HFFc6 (cell line): ENCODE measurements at regions not wholly inside any gene's neighbourhood (a gene's known extent, or its start where the extent isn't known, plus 50 kb on each side); places are given as distances from the start of the nearest gene placed in this dataset.

ENCODE experiments used
- DNase-seq: peaks from one replicate; pipeline ENCODE4 v3.0.0-alpha.2; 2018
- H3K27ac Mint-ChIP-seq: 2 replicates; pipeline ENCODE4 v1.8.0; 2020; ENCODE audit warnings: mild to moderate bottlenecking, mixed read lengths
- H3K27me3 Mint-ChIP-seq: 2 replicates; pipeline ENCODE4 v1.8.0; 2021; ENCODE audit warnings: mild to moderate bottlenecking, moderate library complexity, mixed read lengths; ENCODE audit not compliant: insufficient read depth
- H3K36me3 Mint-ChIP-seq: 2 replicates; pipeline ENCODE4 v1.8.0; 2021; ENCODE audit warnings: low read depth, mixed read lengths
- H3K4me1 Mint-ChIP-seq: 2 replicates; pipeline ENCODE4 v1.8.0; 2020; ENCODE audit warnings: low read depth, mixed read lengths
- H3K4me3 Mint-ChIP-seq: 2 replicates; pipeline ENCODE4 v1.8.0; 2020; ENCODE audit warnings: mild to moderate bottlenecking, moderate library complexity, mixed read lengths
- H3K9me3 Mint-ChIP-seq: 2 replicates; pipeline ENCODE4 v1.8.0; 2020; ENCODE audit warnings: mild to moderate bottlenecking, mixed read lengths
- TF ChIP-seq, protein P1 (sequence below): fragments of 200-600 bp; sonication (generic); IDR thresholded peaks from 2 replicates; pipeline ENCODE4 v1.5.0; 2021; ENCODE audit warnings: antibody characterized with exemption, mild to moderate bottlenecking

DNA sequence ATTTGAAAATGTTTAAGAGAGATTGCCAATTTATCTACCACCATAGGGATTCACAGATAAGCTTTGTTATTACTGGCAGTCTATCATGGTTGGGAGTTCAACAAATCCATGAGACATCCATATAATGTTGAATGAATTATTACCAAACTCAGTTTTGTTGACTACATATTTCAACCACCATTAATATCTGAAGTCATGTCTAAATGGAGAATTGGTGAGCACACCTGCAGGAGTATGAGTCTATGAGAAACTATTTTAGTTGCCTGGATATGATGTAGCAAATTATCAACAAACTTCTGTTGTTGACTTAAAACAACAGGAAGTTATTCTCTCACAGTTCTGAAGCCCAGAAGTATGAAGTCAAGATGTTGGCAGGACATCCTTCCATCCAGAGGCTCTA lies 126.8 kb upstream of the FBXL7 start:
- TF ChIP-seq, protein P1, sequence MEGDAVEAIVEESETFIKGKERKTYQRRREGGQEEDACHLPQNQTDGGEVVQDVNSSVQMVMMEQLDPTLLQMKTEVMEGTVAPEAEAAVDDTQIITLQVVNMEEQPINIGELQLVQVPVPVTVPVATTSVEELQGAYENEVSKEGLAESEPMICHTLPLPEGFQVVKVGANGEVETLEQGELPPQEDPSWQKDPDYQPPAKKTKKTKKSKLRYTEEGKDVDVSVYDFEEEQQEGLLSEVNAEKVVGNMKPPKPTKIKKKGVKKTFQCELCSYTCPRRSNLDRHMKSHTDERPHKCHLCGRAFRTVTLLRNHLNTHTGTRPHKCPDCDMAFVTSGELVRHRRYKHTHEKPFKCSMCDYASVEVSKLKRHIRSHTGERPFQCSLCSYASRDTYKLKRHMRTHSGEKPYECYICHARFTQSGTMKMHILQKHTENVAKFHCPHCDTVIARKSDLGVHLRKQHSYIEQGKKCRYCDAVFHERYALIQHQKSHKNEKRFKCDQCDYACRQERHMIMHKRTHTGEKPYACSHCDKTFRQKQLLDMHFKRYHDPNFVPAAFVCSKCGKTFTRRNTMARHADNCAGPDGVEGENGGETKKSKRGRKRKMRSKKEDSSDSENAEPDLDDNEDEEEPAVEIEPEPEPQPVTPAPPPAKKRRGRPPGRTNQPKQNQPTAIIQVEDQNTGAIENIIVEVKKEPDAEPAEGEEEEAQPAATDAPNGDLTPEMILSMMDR = no peak
- no peak for DNase-seq
- H3K27me3 Mint-ChIP-seq = no peaks in the 10 kb centered on the region
- no peak overlapping the region for H3K27ac Mint-ChIP-seq
- H3K9me3 Mint-ChIP-seq = no peaks in the 10 kb centered on the region
- no peaks in the 10 kb centered on the region for H3K4me1 Mint-ChIP-seq
- H3K4me3 Mint-ChIP-seq = no peak overlapping the region
- no peaks in the 10 kb centered on the region for H3K36me3 Mint-ChIP-seq

GRCh38 chr5:15371184-15371583 lies 128.8 kb upstream of the FBXL7 start:
- no peak overlapping the region for H3K4me3 Mint-ChIP-seq
- no peaks in the 10 kb centered on the region for H3K27me3 Mint-ChIP-seq
- H3K27ac Mint-ChIP-seq = no peak overlapping the region
- H3K9me3 Mint-ChIP-seq = no peaks in the 10 kb centered on the region
- TF ChIP-seq, protein P1 = no peak
- no peak for DNase-seq
- H3K4me1 Mint-ChIP-seq = no peaks in the 10 kb centered on the region
- H3K36me3 Mint-ChIP-seq = no peaks in the 10 kb centered on the region

GRCh38 chr5:15368835-15369234 lies 131.1 kb upstream of the FBXL7 start:
- Mint-ChIP-seq H3K27ac (no peak overlapping the region), H3K4me1 (no peaks in the 10 kb centered on the region), H3K36me3 (no peaks in the 10 kb centered on the region), H3K27me3 (no peaks in the 10 kb centered on the region), H3K4me3 (no peak overlapping the region), H3K9me3 (no peaks in the 10 kb centered on the region)
- TF ChIP-seq, protein P1 = no peak
- no peak for DNase-seq

DNA sequence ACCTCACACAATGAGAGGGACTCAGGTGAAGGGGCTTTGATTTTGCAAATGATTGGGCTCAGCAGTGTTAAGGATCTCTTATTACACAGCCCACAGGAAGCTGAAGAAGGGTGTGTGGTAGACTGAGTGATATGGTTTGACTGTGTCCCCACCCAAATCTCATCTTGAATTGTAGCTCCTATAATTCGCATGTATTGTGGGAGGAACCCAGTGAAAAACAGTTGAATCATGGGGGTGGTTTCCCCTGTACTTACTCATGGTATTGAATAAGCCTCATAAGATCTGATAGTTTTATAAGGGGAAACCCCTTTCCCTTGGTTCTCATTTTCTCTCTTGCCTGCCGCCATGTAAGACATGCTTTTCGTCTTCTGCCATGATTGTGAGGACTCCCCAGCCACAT lies 132.5 kb upstream of the FBXL7 start:
- H3K4me3 Mint-ChIP-seq = no peak overlapping the region
- no peaks in the 10 kb centered on the region for H3K4me1 Mint-ChIP-seq
- TF ChIP-seq, protein P1 = no peak
- H3K27me3 Mint-ChIP-seq = no peaks in the 10 kb centered on the region
- H3K36me3 Mint-ChIP-seq = no peaks in the 10 kb centered on the region
- H3K27ac Mint-ChIP-seq = no peak overlapping the region
- no peaks in the 10 kb centered on the region for H3K9me3 Mint-ChIP-seq
- DNase-seq = no peak

DNA sequence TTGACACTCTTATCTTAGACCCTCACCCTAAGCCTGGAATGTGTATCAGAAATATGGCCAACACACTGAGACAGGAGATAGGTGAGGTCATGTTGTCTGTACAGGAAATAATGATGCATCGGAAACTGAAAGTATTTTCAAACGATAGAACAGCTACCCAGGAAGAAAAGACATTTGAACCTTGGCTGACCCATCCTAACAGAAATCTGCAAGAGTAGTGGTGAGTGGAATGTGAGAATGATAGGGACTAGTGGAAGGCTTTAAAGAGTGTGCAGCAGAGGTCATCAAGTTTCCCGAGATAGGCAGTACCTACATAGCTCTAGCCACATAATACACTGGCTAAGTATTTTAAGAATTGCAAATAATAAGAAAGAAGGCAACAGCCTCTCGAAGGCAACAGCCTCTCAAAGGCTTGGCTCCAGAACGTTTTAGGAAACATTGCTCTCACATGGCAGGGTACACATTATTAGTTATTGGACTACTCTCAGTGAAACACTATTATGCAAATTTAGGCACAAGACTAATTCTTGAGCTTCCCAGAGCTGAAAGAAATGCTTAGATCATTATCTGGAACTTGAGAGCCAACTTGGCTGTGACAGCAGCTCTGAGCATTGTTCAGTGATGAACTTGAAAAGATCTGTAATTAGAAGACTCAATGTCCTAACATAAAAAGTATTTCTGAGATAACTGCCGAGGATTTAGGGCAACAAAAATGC lies 133.1 kb upstream of the FBXL7 start:
- TF ChIP-seq, protein P1 = no peak
- Mint-ChIP-seq H3K4me3 (no peak overlapping the region), H3K27ac (no peak overlapping the region), H3K9me3 (no peaks in the 10 kb centered on the region), H3K36me3 (no peaks in the 10 kb centered on the region), H3K27me3 (no peaks in the 10 kb centered on the region), H3K4me1 (no peaks in the 10 kb centered on the region)
- DNase-seq = no peak
